Kidney (tissue), 13 donors: ENCODE measurements at regions not wholly inside any gene's neighbourhood (a gene's known extent, or its start where the extent isn't known, plus 50 kb on each side); places are given as distances from the start of the nearest gene placed in this dataset.

Source experiments
- DNase-seq, 5 donors: peaks; one replicate each; pipeline ENCODE4 v3.0.0-alpha.2; 2013 to 2020
- FAIRE-seq: peaks from 2 replicates; lab custom pipeline; 2012; peaks lifted over from hg19 to GRCh38; lab: Jason Lieb, UNC
- H3K27ac ChIP-seq, 2 donors: one replicate each; pipeline ENCODE4 v1.7.0; 2013; ENCODE audit warnings: low read depth in 2 of 2, low read length in 2 of 2, inconsistent platforms in 1 of 2
- H3K27me3 ChIP-seq: one replicate; pipeline ENCODE4 v1.7.1; 2013; ENCODE audit warnings: low read length, inconsistent platforms; ENCODE audit not compliant: control insufficient read depth, insufficient read depth
- H3K36me3 ChIP-seq, 3 donors: one replicate each; pipeline versions ENCODE4 v1.7.0 to v1.7.1; 2013; ENCODE audit warnings: low read length in 3 of 3, control low read depth in 1 of 3, inconsistent platforms in 1 of 3; ENCODE audit not compliant: insufficient read depth in 3 of 3, control insufficient read depth in 2 of 3
- H3K4me1 ChIP-seq, 3 donors: one replicate each; pipeline versions ENCODE4 v1.7.0 to v1.7.1; 2013; ENCODE audit warnings: low read length in 3 of 3, inconsistent platforms in 1 of 3, low read depth in 1 of 3; ENCODE audit not compliant: control insufficient read depth in 2 of 3, insufficient read depth in 2 of 3
- H3K4me3 ChIP-seq, 3 donors: one replicate each; pipeline versions ENCODE4 v1.7.0 to v1.8.1; 2013; ENCODE audit warnings: low read length in 3 of 3, control low read depth in 1 of 3, inconsistent platforms in 1 of 3
- H3K9ac ChIP-seq, 3 donors: one replicate each; pipeline versions ENCODE4 v1.7.0 to v1.7.1; 2013; ENCODE audit warnings: low read length in 3 of 3, control low read depth in 1 of 3, inconsistent platforms in 1 of 3
- H3K9me3 ChIP-seq, 3 donors: one replicate each; pipeline versions ENCODE4 v1.7.0 to v1.7.1; 2013; ENCODE audit warnings: low read length in 3 of 3, control low read depth in 1 of 3, inconsistent platforms in 1 of 3; ENCODE audit not compliant: control insufficient read depth in 2 of 3, insufficient read depth in 1 of 3
- intact Hi-C: fragments of 100-400 bp; cut with DNase I; formaldehyde crosslinking; loops from one replicate; pipeline ENCODE4 v1.11.1; 2022
- TF ChIP-seq, protein P1 (sequence below): IDR thresholded peaks from 3 replicates; pipeline ENCODE4 v1.5.1; 2012; ENCODE audit warnings: mild to moderate bottlenecking, moderate library complexity, borderline replicate concordance; ENCODE audit not compliant: insufficient read depth; ENCODE audit errors: extremely low read depth
- donor health status: control.
- donor health status: control.
- donor health status: control.
- donor health status: control.
- donor health status: control.
- donor health status: DM: yes; HTN: yes; CAD: no.
- donor health status: Normal renal cell carcinoma (clear cell type).

DNA sequence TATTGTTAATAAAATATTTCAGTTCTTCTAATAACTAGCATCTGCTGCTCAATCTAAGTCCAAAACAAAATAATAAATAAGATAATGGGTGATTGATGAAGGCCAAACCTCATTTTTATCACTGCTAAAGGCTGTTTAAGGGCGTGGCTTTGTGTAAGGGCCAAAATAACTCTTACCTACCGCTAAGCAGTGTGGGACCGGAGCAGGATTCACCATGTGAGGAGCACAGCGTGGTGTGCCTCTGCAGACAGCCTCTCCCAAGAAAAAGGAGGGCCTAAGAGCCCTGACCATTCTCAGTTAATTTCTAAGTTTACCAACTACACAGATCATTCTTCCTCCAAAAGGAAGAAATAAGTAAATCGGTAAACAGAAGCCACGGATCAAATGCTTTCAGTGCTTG lies 353.7 kb downstream of the ARL6IP6 start:
- no peaks in the 10 kb centered on the region for H3K4me1 ChIP-seq
- H3K27ac ChIP-seq: no peak overlapping the region
- intact Hi-C loops: no loop called here
- DNase-seq (no peak), FAIRE-seq (no peak)
- no peaks in the 10 kb centered on the region for H3K9me3 ChIP-seq
- H3K9ac ChIP-seq: no peak overlapping the region
- no peaks in the 10 kb centered on the region for H3K27me3 ChIP-seq
- H3K36me3 ChIP-seq: no peaks in the 10 kb centered on the region
- TF ChIP-seq, protein P1, sequence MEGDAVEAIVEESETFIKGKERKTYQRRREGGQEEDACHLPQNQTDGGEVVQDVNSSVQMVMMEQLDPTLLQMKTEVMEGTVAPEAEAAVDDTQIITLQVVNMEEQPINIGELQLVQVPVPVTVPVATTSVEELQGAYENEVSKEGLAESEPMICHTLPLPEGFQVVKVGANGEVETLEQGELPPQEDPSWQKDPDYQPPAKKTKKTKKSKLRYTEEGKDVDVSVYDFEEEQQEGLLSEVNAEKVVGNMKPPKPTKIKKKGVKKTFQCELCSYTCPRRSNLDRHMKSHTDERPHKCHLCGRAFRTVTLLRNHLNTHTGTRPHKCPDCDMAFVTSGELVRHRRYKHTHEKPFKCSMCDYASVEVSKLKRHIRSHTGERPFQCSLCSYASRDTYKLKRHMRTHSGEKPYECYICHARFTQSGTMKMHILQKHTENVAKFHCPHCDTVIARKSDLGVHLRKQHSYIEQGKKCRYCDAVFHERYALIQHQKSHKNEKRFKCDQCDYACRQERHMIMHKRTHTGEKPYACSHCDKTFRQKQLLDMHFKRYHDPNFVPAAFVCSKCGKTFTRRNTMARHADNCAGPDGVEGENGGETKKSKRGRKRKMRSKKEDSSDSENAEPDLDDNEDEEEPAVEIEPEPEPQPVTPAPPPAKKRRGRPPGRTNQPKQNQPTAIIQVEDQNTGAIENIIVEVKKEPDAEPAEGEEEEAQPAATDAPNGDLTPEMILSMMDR: no peak
- no peak overlapping the region for H3K4me3 ChIP-seq

DNA sequence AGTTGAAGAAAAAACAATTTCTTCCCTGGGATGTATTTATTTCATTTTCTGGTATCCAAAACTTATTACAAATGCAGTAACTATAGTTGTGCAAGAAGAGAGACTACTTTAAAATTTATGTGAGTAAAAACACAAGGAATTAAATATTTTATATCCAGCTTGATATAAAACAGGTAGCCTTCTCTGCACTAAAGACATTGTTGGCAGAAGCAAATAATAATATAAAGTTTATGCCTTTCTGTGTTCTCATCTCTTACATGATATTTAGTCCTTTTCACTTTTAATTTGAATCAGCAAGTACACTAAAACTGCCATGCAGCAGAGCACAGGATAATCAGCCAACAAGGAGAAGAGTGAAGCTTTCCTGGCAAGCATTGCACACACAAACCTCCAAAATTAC lies 352.7 kb downstream of the ARL6IP6 start:
- H3K4me1 ChIP-seq: no peaks in the 10 kb centered on the region
- TF ChIP-seq, protein P1: no peak
- no peak overlapping the region for H3K27ac ChIP-seq
- H3K4me3 ChIP-seq: no peak overlapping the region
- no peaks in the 10 kb centered on the region for H3K36me3 ChIP-seq
- FAIRE-seq: no peak
- intact Hi-C loops: no loop called here
- H3K27me3 ChIP-seq: no peaks in the 10 kb centered on the region
- no peak overlapping the region for H3K9ac ChIP-seq
- no peaks in the 10 kb centered on the region for H3K9me3 ChIP-seq
- DNase-seq: no peak

DNA sequence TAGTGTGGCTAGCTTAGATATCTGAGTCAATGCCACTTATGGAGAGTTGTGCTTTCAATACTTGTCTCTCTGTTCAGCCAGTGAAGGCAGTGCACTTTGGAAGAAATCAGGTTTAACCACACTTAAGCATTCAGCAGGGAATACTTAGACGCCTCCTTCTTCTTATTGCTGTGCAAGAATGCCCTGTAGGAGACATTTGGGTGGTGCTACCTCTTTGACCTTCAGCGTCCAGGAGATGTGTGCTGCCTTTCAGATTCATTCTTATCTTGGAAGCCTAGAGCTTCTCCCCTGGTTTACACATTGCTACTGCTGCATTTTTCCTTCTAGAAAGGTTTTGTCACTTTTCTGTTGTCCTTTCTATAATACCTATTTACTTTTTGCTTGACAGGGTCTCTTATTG lies 350.5 kb downstream of the ARL6IP6 start:
- intact Hi-C loops: no loop called here
- TF ChIP-seq, protein P1: no peak

DNA sequence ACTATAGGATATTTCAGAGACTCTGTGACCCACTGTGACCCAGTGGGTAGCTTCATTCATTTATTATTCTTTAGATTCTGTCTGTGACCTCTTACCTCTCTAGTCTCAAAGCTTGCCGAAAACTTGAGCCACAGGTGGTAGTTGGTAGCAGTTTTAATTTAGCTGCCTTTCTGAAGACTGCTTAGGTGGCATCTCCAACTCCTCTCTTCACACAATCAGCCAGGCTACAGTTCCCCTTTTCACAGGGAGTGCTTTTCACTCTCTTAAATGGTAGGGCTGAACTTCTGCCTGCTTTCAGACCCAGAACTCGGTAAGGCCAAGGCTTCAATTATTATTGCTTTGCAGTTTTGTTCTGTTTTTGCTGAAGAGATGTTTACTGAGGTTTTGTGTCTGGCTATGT lies 349.6 kb downstream of the ARL6IP6 start:
- no peaks in the 10 kb centered on the region for H3K9me3 ChIP-seq
- DNase-seq (no peak), FAIRE-seq (no peak)
- no peaks in the 10 kb centered on the region for H3K27me3 ChIP-seq
- H3K36me3 ChIP-seq: no peaks in the 10 kb centered on the region
- H3K27ac ChIP-seq: no peak overlapping the region
- no peaks in the 10 kb centered on the region for H3K4me1 ChIP-seq
- TF ChIP-seq, protein P1: no peak
- no peak overlapping the region for H3K9ac ChIP-seq
- intact Hi-C loops: no loop called here
- H3K4me3 ChIP-seq: no peak overlapping the region

More for the DNA sequence above, 350.5 kb downstream of the ARL6IP6 start:
- H3K4me1 ChIP-seq: no peaks in the 10 kb centered on the region
- no peak overlapping the region for H3K4me3 ChIP-seq
- FAIRE-seq: no peak
- H3K36me3 ChIP-seq: no peaks in the 10 kb centered on the region
- H3K9me3 ChIP-seq: no peaks in the 10 kb centered on the region
- H3K27me3 ChIP-seq: no peaks in the 10 kb centered on the region
- no peak for DNase-seq
- no peak overlapping the region for H3K27ac ChIP-seq
- no peak overlapping the region for H3K9ac ChIP-seq
